H9 (cell line): ENCODE measurements at regions not wholly inside any gene's neighbourhood (a gene's known extent, or its start where the extent isn't known, plus 50 kb on each side); places are given as distances from the start of the nearest gene placed in this dataset.

Experiments used
- DNase-seq: peaks from one replicate; pipeline ENCODE4 v3.0.0-alpha.2; 2017
- H2AFZ ChIP-seq: one replicate; pipeline ENCODE4 v1.6.1; 2013; ENCODE audit warnings: mild to moderate bottlenecking, low read length, control low read depth, moderate library complexity
- H2AK5ac ChIP-seq: 2 replicates; pipeline ENCODE4 v1.6.1; 2013; ENCODE audit warnings: low read length, control low read depth, mixed read lengths; ENCODE audit not compliant: insufficient read length
- H2BK120ac ChIP-seq: one replicate; pipeline ENCODE4 v1.6.1; 2013; ENCODE audit warnings: low read depth, mild to moderate bottlenecking, low read length, control low read depth, inconsistent platforms; ENCODE audit not compliant: poor library complexity, severe bottlenecking
- H2BK12ac ChIP-seq: 2 replicates; pipeline ENCODE4 v1.6.1; 2013; ENCODE audit warnings: low read length, control low read depth, mixed read lengths, low read depth; ENCODE audit not compliant: insufficient read length
- H2BK15ac ChIP-seq: 2 replicates; pipeline ENCODE4 v1.6.1; 2013; ENCODE audit warnings: low read depth, low read length, control low read depth
- H2BK20ac ChIP-seq: one replicate; pipeline ENCODE4 v1.6.1; 2013; ENCODE audit warnings: low read depth, mild to moderate bottlenecking, low read length, control low read depth, inconsistent platforms; ENCODE audit not compliant: poor library complexity, severe bottlenecking
- H2BK5ac ChIP-seq: 2 replicates; pipeline ENCODE4 v1.6.1; 2013; ENCODE audit warnings: low read length, control low read depth, mixed read lengths; ENCODE audit not compliant: insufficient read length
- H3K14ac ChIP-seq: 2 replicates; pipeline ENCODE4 v1.6.1; 2013; ENCODE audit warnings: low read length, control low read depth; ENCODE audit not compliant: insufficient read depth
- H3K18ac ChIP-seq: 2 replicates; pipeline ENCODE4 v1.6.1; 2013; ENCODE audit warnings: low read depth, mild to moderate bottlenecking, mixed read lengths, low read length, control low read depth; ENCODE audit not compliant: insufficient read length
- H3K23ac ChIP-seq: 2 replicates; pipeline ENCODE4 v1.6.1; 2013; ENCODE audit warnings: low read length, control low read depth, mixed read lengths, low read depth; ENCODE audit not compliant: insufficient read length
- H3K23me2 ChIP-seq: 2 replicates; pipeline ENCODE4 v1.6.1; 2013; ENCODE audit warnings: low read depth, mild to moderate bottlenecking, mixed read lengths, low read length, control low read depth; ENCODE audit not compliant: insufficient read length, poor library complexity, severe bottlenecking
- H3K27ac ChIP-seq: 2 replicates; pipeline ENCODE4 v1.5.1; 2013; ENCODE audit warnings: low read length, control low read depth, mixed read lengths, low read depth; ENCODE audit not compliant: insufficient read length
- H3K27me3 ChIP-seq: 2 replicates; pipeline ENCODE4 v1.6.1; 2013; ENCODE audit warnings: low read length, control low read depth, inconsistent platforms; ENCODE audit not compliant: insufficient read depth
- H3K4ac ChIP-seq: 2 replicates; pipeline ENCODE4 v1.6.1; 2013; ENCODE audit warnings: low read depth, mild to moderate bottlenecking, control low read depth, inconsistent platforms, low read length, moderate library complexity
- H3K4me1 ChIP-seq: 2 replicates; pipeline ENCODE4 v1.6.1; 2013; ENCODE audit warnings: low read length, control low read depth, inconsistent platforms; ENCODE audit not compliant: insufficient read depth
- H3K4me2 ChIP-seq: 2 replicates; pipeline ENCODE4 v1.6.1; 2013; ENCODE audit warnings: low read length, control low read depth, mixed read lengths; ENCODE audit not compliant: insufficient read length, insufficient read depth
- H3K56ac ChIP-seq: 2 replicates; pipeline ENCODE4 v1.6.1; 2013; ENCODE audit warnings: low read depth, mild to moderate bottlenecking, mixed read lengths, low read length, control low read depth; ENCODE audit not compliant: insufficient read length
- H3K79me1 ChIP-seq: 2 replicates; pipeline ENCODE4 v1.6.1; 2013; ENCODE audit warnings: low read depth, mild to moderate bottlenecking, moderate library complexity, low read length, control low read depth, inconsistent platforms; ENCODE audit not compliant: insufficient read depth, poor library complexity, severe bottlenecking
- H3K79me2 ChIP-seq: 2 replicates; pipeline ENCODE4 v1.6.1; 2013; ENCODE audit warnings: low read length, control low read depth, inconsistent platforms; ENCODE audit not compliant: insufficient read depth
- H3K9ac ChIP-seq: 2 replicates; pipeline ENCODE4 v1.6.1; 2013; ENCODE audit warnings: low read length, control low read depth, mixed read lengths; ENCODE audit not compliant: insufficient read length; ENCODE audit errors: extremely low read depth
- H3K9me3 ChIP-seq: one replicate; pipeline ENCODE4 v1.6.1; 2013; ENCODE audit warnings: low read depth, low read length, inconsistent platforms; ENCODE audit not compliant: control insufficient read depth
- H3T11ph ChIP-seq: one replicate; pipeline ENCODE4 v1.6.1; 2013; ENCODE audit warnings: mild to moderate bottlenecking, low read length, control low read depth, inconsistent platforms
- H4K20me1 ChIP-seq: one replicate; pipeline ENCODE4 v1.6.1; 2013; ENCODE audit not compliant: control insufficient read depth, insufficient read length, insufficient read depth
- H4K5ac ChIP-seq: 2 replicates; pipeline ENCODE4 v1.6.1; 2013; ENCODE audit warnings: low read depth, mild to moderate bottlenecking, mixed read lengths, low read length, control low read depth; ENCODE audit not compliant: insufficient read length
- H4K8ac ChIP-seq: replicated peaks from 2 replicates; pipeline ENCODE4 v1.6.1; 2013; ENCODE audit warnings: low read length, control low read depth, mixed read lengths, low read depth; ENCODE audit not compliant: insufficient read length
- H4K91ac ChIP-seq: 2 replicates; pipeline ENCODE4 v1.6.1; 2013; ENCODE audit warnings: low read depth, mild to moderate bottlenecking, moderate library complexity, mixed read lengths, low read length, control low read depth; ENCODE audit not compliant: insufficient read length
- H3K27ac Mint-ChIP-seq, 3 experiments: 2 replicates in 2 of 3; 3 replicates in 1 of 3; pipeline ENCODE4 v1.8.0; 2020 to 2021; ENCODE audit warnings: mixed read lengths in 3 of 3, mild to moderate bottlenecking in 1 of 3, moderate library complexity in 1 of 3
- H3K27me3 Mint-ChIP-seq: 2 replicates; pipeline ENCODE4 v1.8.0; 2021; ENCODE audit warnings: low read depth, mild to moderate bottlenecking, moderate library complexity, mixed read lengths
- H3K36me3 Mint-ChIP-seq, 3 experiments: 2 replicates in 2 of 3; 3 replicates in 1 of 3; pipeline ENCODE4 v1.8.0; 2020 to 2021; ENCODE audit warnings: low read depth in 3 of 3, mixed read lengths in 3 of 3; ENCODE audit not compliant: insufficient read depth in 1 of 3
- H3K4me1 Mint-ChIP-seq, 2 experiments: 2 replicates each; pipeline ENCODE4 v1.8.0; 2020; ENCODE audit warnings: mixed read lengths in 2 of 2
- H3K4me3 Mint-ChIP-seq, 2 experiments: 2 replicates in 1 of 2; 3 replicates in 1 of 2; pipeline ENCODE4 v1.8.0; 2020 to 2021; ENCODE audit warnings: mild to moderate bottlenecking in 2 of 2, mixed read lengths in 2 of 2, moderate library complexity in 1 of 2
- H3K9me3 Mint-ChIP-seq, 2 experiments: 2 replicates in 1 of 2; 3 replicates in 1 of 2; pipeline ENCODE4 v1.8.0; 2020; ENCODE audit warnings: mild to moderate bottlenecking in 2 of 2, mixed read lengths in 2 of 2, moderate library complexity in 1 of 2
- CTCF ChIP-seq: fragments of 200-600 bp; sonication (generic); conservative IDR thresholded peaks from 3 replicates; pipeline ENCODE4 v1.8.0; 2021; ENCODE audit warnings: antibody characterized with exemption, mild to moderate bottlenecking
- WGBS: extraction: QIAGEN DNeasy Blood & Tissue Kit; methylation state at CpG from one replicate; pipeline ENCODE4 v1.1.7; 2013; ENCODE audit warnings: missing lambda C conversion rate, low lambda C conversion rate, mixed read lengths; ENCODE audit not compliant: insufficient read length; ENCODE audit errors: extremely low coverage; 5-methylcytosine and 5-hydroxymethylcytosine counted together

- Histone ChIP-seq H3T11ph (no peak overlapping the region), H3K4ac (no peak overlapping the region), H3K9ac (no peak overlapping the region), H3K9me3 (no peaks in the 10 kb centered on the region), H2BK12ac (no peak overlapping the region), H3K27ac (no peak overlapping the region), H4K20me1 (no peaks in the 10 kb centered on the region), H2BK20ac (no peak overlapping the region), H3K14ac (no peak overlapping the region), H2BK15ac (no peak overlapping the region), H3K4me1 (no peaks in the 10 kb centered on the region), H2BK120ac (no peak overlapping the region), H3K18ac (no peak overlapping the region), H3K23me2 (no peaks in the 10 kb centered on the region), H4K5ac (no peak overlapping the region), H3K79me1 (no peaks in the 10 kb centered on the region), H4K8ac (no peak overlapping the region), H2AFZ (no peak overlapping the region), H2AK5ac (no peak overlapping the region), H3K79me2 (no peaks in the 10 kb centered on the region), H3K27me3 (no peaks in the 10 kb centered on the region), H3K4me2 (no peak overlapping the region), H4K91ac (no peak overlapping the region), H3K23ac (no peak overlapping the region), H3K56ac (no peak overlapping the region), H2BK5ac (no peak overlapping the region)
- no peak for TF ChIP-seq CTCF
- WGBS: no CpG with 5 or more reads among the region's 6 CpGs
- peaks cover 35 to 45% of the 10 kb centered on the region in 2 experiments for H3K9me3 Mint-ChIP-seq
- DNase-seq: no peak
- no peak overlapping the region for H3K27ac Mint-ChIP-seq
- H3K4me3 Mint-ChIP-seq: no peak overlapping the region
- no peaks in the 10 kb centered on the region for H3K27me3 Mint-ChIP-seq
- H3K4me1 Mint-ChIP-seq: no peaks in the 10 kb centered on the region
- H3K36me3 Mint-ChIP-seq: peaks cover 7 to 28% (median 19%) of the 10 kb centered on the region in 3 experiments
Observed at GRCh38 chr3:95645291-95645690, 1169.1 kb upstream of the EPHA6 start.
